HG03521 (cell line): ENCODE measurements at regions not wholly inside any gene's neighbourhood (a gene's known extent, or its start where the extent isn't known, plus 50 kb on each side); places are given as distances from the start of the nearest gene placed in this dataset.

Experiments used
- ATAC-seq: cut with Tn5 transposase; IDR thresholded peaks from one replicate; pipeline ENCODE4 v1.9.1; 2021; ENCODE audit warnings: mild to moderate bottlenecking, moderate library complexity; ENCODE audit not compliant: unreplicated experiment

- ATAC-seq: no peak
Measured at GRCh38 chr12:40172879-40173278, 51.9 kb upstream of the LRRK2 start.

- no peak for ATAC-seq
Measured at GRCh38 chr12:40171501-40171900, 53.3 kb upstream of the LRRK2 start.

GRCh38 chr12:40171066-40171465 is 53.7 kb upstream of the LRRK2 start:
- ATAC-seq: no peak

GRCh38 chr12:40170593-40170992 is 54.2 kb upstream of the LRRK2 start:
- no peak for ATAC-seq

- ATAC-seq: peak; percentile 89
Measured at GRCh38 chr12:40168868-40169267, 55.9 kb upstream of the LRRK2 start.

GRCh38 chr12:40168419-40168818 is 56.4 kb upstream of the LRRK2 start:
- ATAC-seq: peak; percentile 25

DNA sequence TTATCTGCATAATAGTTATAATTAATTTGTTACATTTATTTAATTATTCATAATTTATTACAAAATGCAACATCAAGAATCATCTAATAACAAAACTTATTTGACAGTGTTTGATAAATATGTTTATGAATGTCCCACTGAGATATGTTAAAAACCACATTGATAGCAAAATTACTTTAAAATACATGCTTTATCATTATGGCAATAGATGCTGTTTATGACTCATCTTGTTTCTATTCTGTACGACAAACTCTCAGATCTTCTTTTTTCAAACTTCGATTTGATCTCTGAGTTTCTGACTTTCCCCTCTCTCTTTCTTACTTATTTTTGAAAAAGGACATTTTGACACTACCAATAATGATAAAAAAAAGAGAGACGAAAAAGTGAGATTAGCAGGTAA is 56.8 kb upstream of the LRRK2 start:
- peak; percentile 60 for ATAC-seq

DNA sequence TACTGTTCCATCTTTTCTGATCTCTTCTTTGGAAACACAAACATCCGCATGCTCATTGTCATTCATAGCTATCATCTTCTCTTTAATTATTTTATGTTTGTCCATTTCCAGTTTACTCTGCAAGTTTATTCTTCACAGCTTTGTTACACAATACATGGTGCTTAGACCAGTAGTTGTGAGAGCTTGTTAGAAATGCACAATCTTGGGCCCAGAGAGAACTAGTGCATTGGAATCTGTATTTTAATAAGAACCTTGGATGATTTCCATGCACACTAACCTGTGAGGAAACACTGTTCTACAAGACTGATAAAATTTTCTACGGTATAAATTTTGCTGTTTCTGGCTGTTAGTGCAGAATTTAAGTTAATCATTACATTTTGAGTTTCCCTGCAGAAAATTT is 59.3 kb upstream of the SLC2A13 start:
- ATAC-seq: no peak

GRCh38 chr12:40164034-40164433 is 58.2 kb upstream of the SLC2A13 start:
- no peak for ATAC-seq

DNA sequence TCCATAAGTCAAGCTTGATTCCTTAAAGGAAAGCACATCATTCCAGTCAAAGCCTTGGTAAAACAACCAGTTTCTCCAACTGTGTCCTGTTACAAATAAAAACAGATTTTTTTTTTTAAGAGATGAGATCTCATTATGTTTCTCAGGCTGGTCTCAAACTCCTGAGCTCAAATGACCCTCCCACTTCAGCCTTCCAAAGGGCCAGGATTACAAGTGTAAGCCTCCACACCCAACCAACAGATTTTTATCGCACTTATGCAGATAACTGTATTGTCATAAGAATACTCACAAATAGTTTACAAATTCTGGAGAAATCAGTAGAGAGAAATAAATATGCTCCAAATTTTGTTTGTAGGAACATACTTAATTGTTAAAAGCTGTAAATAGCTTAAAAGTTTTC is 56.2 kb upstream of the SLC2A13 start:
- ATAC-seq: no peak

- ATAC-seq: no peak
Measured at GRCh38 chr12:40158592-40159111, 52.8 kb upstream of the SLC2A13 start.

DNA sequence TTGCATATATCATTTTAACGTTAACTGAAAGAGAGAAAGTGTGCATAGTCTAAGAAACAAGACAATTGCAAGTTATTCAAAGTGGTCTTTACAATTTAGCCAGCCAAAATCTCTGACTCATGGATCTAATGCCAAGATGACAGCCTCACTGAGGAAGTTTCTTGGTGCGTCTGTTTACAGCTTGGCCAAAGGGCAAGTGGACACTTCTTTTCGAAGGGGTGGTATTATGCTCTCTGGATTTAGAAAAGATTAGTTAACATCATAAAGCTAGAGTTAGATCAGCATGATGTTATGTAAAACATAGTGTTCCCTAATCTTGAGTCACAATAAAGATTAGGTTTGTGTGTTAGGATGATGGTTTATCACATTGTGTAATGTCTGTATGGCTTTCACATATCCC is 51.5 kb upstream of the SLC2A13 start:
- no peak for ATAC-seq

- ATAC-seq: no peak
Measured at GRCh38 chr12:40156021-40156764, 50.3 kb upstream of the SLC2A13 start.
